GM12872 (cell line): ENCODE measurements at regions not wholly inside any gene's neighbourhood (a gene's known extent, or its start where the extent isn't known, plus 50 kb on each side); places are given as distances from the start of the nearest gene placed in this dataset.

ENCODE experiments used
- TF ChIP-seq, protein P1 (sequence below): IDR thresholded peaks from 3 replicates; pipeline ENCODE4 v1.5.1; 2011; ENCODE audit warnings: low read depth, mild to moderate bottlenecking, low read length, moderate library complexity; ENCODE audit not compliant: insufficient read depth

DNA sequence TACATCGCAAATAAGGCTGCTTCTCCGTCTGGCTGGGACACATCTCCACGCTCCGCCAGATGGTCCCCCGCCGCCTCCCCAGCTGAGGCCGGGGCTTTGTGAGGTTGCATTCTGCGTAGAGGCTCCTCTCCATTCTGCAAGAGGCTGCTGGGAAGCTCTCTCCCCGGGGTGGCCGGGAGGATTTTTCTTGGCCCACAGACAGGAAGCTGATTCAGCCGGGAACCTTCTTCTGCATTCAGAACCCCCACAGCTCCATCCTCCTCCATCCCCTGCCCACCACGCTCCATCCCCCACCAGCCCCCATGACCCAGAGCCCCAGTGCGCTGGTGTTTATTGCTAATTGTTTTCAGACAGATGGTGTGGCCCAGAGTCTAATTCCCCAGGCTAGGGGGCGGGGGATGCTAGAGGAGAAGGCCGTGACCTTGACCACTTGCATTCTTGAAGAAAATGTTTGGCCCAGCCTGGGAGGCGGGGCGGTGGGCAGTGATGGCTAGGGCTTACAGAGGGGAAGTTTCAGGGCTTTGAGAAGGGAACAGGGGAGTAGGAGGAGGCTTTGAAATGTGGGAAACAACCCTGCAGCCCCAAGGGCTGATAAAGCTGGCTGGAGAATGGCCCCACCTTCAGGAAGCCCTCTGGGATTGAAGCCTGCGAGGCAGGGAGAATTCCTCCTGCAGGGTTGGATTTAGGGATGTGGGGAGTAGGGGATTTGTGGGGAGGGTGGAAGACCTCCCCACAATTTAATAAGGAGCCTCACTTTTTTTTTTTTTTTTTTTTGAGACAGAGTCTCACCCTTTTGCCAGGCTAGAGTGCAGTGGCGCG lies 88.5 kb upstream of the NCOR2 start:
- TF ChIP-seq, protein P1, sequence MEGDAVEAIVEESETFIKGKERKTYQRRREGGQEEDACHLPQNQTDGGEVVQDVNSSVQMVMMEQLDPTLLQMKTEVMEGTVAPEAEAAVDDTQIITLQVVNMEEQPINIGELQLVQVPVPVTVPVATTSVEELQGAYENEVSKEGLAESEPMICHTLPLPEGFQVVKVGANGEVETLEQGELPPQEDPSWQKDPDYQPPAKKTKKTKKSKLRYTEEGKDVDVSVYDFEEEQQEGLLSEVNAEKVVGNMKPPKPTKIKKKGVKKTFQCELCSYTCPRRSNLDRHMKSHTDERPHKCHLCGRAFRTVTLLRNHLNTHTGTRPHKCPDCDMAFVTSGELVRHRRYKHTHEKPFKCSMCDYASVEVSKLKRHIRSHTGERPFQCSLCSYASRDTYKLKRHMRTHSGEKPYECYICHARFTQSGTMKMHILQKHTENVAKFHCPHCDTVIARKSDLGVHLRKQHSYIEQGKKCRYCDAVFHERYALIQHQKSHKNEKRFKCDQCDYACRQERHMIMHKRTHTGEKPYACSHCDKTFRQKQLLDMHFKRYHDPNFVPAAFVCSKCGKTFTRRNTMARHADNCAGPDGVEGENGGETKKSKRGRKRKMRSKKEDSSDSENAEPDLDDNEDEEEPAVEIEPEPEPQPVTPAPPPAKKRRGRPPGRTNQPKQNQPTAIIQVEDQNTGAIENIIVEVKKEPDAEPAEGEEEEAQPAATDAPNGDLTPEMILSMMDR = no peak

DNA sequence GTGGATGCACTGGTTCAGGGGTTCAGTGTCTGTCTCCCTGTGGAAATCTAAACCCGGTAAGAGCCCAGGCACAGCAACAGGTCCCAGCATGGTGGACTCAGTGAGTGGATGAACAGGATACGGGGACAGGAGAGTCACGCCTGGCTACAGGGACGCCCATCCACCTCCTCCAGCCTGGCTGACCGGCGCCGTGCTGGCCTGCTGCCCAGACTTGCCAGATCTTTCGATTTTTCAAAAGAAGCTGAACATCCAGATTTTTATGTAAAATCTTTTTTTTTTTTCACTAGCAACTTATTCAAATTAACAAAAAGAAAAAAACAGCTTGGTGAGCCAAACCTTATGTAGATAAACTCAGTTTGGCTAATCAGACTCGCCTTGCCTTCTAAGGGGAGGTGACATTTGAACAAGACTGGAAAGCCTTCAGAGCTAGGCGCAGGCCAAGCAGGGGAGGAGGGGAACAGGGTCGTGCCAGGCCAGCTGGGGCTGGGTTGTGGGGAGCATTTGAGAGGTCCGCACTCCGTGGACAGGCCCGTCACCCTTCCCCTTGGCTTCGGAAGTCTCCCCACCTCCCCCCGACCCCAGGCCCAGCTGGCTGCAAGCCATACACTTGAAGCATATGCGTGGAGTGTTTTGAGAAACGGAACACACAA lies 87.8 kb upstream of the NCOR2 start:
- TF ChIP-seq, protein P1 = no peak

DNA sequence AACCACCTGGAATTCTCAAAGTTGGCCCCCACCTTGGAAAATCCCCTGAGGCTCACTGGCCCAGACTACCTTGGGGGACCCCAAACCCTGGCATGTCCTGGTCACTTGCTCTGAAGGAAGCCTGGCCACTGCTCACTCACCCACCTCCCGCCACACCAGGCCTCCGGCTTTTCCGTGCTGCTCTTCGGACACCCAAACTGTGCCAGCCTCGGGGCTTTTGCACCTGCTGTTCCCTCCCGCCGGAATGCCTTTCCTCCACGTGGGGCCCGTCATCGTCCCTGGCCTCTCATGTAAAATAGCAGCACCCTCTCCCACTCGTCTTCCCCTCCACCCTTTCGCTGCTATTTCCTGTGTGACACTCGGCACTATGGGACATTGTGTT lies 87.2 kb upstream of the NCOR2 start:
- TF ChIP-seq, protein P1 = no peak

DNA sequence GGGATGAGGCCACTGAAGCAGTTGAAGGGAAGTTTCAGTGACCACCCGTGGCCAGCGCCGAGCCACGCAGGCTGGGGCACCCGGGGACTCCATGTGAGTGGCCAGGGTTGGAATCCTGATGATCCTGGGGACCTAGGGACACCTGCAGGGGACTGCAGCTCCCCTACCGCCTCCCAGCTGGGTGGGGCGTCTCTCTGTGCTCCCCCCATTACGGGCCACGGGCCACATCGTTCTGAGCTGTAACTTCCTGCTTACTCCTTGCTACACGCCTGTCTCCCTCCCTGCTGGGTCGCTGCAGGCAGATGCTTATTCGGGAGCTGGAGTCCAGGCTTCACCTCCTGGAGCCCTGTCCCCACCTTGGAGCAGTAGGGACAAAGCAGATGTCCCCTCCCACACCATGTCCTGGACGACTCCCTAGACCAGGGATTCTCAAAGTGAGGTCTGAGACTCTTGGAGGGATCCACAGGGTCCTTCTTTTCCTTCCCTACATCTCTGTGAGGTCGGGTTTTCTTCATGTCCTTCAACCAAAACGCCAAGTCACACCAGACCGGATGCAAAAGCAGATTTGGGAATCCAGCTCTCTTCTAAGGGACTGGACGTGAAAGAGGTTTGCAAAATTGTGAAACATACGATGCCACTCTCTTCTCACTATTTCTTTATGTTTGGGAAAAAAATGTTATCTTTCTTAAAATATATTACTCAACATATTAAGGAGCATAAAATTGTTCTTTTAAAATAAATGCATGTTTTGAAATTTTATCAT lies 85.9 kb upstream of the NCOR2 start:
- TF ChIP-seq, protein P1 = no peak

DNA sequence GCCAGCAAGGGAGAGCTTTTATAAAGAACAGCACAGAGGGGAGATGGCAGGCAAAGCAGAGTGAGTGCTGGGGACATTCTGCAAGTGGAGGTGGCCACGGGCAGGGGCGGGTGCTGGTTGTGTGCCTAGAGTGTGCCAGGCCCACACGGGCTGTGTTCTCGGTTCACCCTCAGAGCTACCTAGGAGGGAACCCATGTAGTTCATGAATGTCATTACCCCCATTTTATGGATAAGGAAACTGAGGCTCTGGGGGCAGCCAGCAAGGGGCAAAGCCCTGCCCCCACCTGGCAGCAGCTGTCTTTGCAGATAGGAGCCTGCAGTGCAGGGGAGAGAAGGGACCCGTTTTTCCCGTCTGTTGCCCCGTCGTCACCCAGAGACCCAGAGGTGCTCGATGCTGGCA lies 85.2 kb upstream of the NCOR2 start:
- TF ChIP-seq, protein P1 = no peak

DNA sequence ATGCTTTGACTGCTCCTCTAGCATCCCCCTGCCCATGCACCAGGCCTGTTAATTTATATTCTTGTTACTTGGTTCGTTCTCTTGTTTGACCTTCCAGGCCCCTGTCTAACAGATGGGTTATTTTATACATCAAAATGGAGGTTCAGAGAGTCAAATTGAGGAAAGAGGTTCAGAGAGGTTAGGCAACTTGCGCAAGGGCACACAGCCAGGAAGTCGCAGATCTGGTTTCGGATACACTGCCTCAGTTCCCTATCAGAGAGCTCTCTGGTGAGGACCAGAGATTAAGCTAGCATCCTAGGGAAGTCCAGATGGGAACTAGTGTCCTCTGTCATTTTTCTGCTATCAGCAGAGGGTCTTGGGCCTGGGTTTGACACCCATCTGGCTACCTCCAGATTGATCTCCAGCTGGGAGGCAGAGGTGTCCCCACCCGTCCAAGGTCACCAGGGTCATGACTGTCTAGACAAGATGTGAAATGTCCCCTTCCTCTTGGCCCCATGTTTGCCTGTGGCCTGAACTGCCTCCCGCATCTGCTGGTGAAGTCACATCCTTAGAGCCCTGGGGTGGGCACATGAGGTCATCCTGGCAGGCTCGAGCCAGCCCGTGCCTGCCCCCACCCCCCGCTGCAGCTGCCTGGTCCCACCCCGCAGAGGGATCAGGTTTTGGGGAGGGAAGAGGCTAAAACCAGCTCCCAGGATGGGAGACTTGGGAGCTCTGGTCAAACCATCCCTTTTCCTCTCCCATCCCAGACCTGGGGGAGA lies 84.3 kb upstream of the NCOR2 start:
- TF ChIP-seq, protein P1 = no peak
